HepG2 (cell line): ENCODE measurements at regions not wholly inside any gene's neighbourhood (a gene's known extent, or its start where the extent isn't known, plus 50 kb on each side); places are given as distances from the start of the nearest gene placed in this dataset.

Source experiments
- ATAC-seq: fragments of 200-7000 bp; cut with Tn5 transposase; 3 replicates; pipeline ENCODE4 v1.9.1; 2020; ENCODE audit warnings: mild to moderate bottlenecking, moderate library complexity
- BruUV-seq: library from RNA; stranded (reverse); fragments of 400-500 nt; replicated peaks from 2 replicates; lab custom pipeline; 2021; lab: Mats Ljungman, UMichigan
- CTCF ChIA-PET: fragments of 300-600 bp; formaldehyde crosslinking; extraction: SDS; loops from one replicate; lab custom pipeline; 2021; ENCODE audit warnings: low total read pairs, inconsistent platforms, low intra/inter-chr PET ratio; lab: Yijun Ruan, JAX
- POLR2A ChIA-PET: fragments of 350-600 bp; sonication (Branson Sonifier 250); formaldehyde crosslinking; loops from one replicate; lab custom pipeline; 2020; ENCODE audit warnings: antibody characterized with exemption, inconsistent platforms; lab: Yijun Ruan, JAX
- DNase-seq: peaks from one replicate; pipeline ENCODE4 v3.0.0-alpha.2; 2015; ENCODE audit warnings: low spot score
- FAIRE-seq: peaks from 3 replicates; lab custom pipeline; 2011; peaks lifted over from hg19 to GRCh38; lab: Jason Lieb, UNC
- H2AFZ ChIP-seq: one replicate; pipeline ENCODE4 v1.6.1; 2011; ENCODE audit warnings: low read length, inconsistent platforms
- H3K27ac ChIP-seq: fragments of 300-600 bp; 3 replicates; pipeline ENCODE4 v1.8.0; 2011; ENCODE audit warnings: mixed run types, mild to moderate bottlenecking, mixed read lengths, low read length, inconsistent platforms; ENCODE audit not compliant: insufficient read depth; ENCODE audit errors: extremely low read length
- H3K27me3 ChIP-seq, 2 experiments: fragments of 200-600 bp in 1 of 2; 2 replicates in 1 of 2; 3 replicates in 1 of 2; pipeline versions ENCODE4 v1.6.0 to v1.8.0; 2011; ENCODE audit warnings: low read length in 2 of 2, mild to moderate bottlenecking in 2 of 2, moderate library complexity in 2 of 2, inconsistent platforms in 1 of 2; ENCODE audit not compliant: insufficient read depth in 2 of 2, control insufficient read depth in 1 of 2
- H3K36me3 ChIP-seq, 2 experiments: fragments of 200-600 bp in 1 of 2; replicated peaks in 1 of 2; 2 replicates in 1 of 2; 3 replicates in 1 of 2; pipeline versions ENCODE4 v1.5.1 to v1.8.0; 2011; ENCODE audit warnings: low read length in 2 of 2, inconsistent platforms in 1 of 2; ENCODE audit not compliant: insufficient read depth in 2 of 2, control insufficient read depth in 1 of 2
- H3K4me1 ChIP-seq: 2 replicates; pipeline ENCODE4 v1.5.1; 2012; ENCODE audit warnings: low read length, inconsistent platforms; ENCODE audit not compliant: insufficient read depth
- H3K4me2 ChIP-seq: 2 replicates; pipeline ENCODE4 v1.6.0; 2011; ENCODE audit warnings: low read depth, low read length, inconsistent platforms
- H3K4me3 ChIP-seq, 3 experiments: fragments of 200-600 bp in 1 of 3; sonication (generic), shearing (Covaris generic) in 1 of 3; replicated peaks in 1 of 3; 2 replicates each; pipeline ENCODE4 v1.5.1; 2011 to 2016; ENCODE audit warnings: low read length in 3 of 3, inconsistent platforms in 2 of 3, low read depth in 2 of 3, mild to moderate bottlenecking in 2 of 3, control low read depth in 1 of 3, mixed read lengths in 1 of 3; ENCODE audit not compliant: insufficient read depth in 1 of 3
- H3K79me2 ChIP-seq: one replicate; pipeline ENCODE4 v1.6.1; 2011; ENCODE audit warnings: low read length, inconsistent platforms; ENCODE audit not compliant: insufficient read depth
- H3K9ac ChIP-seq: 2 replicates; pipeline ENCODE4 v1.6.0; 2011; ENCODE audit warnings: mild to moderate bottlenecking, low read depth, low read length, inconsistent platforms; ENCODE audit not compliant: insufficient read depth
- H3K9me3 ChIP-seq: 2 replicates; pipeline ENCODE4 v1.5.1; 2012; ENCODE audit warnings: mild to moderate bottlenecking, low read length
- H4K20me1 ChIP-seq: 2 replicates; pipeline ENCODE4 v1.6.0; 2011; ENCODE audit warnings: inconsistent platforms, mild to moderate bottlenecking, low read length, moderate library complexity; ENCODE audit not compliant: insufficient read depth
- BCL3 ChIP-seq: sonication (generic); formaldehyde crosslinking; IDR thresholded peaks from 2 replicates; pipeline ENCODE4 v1.5.1; 2020; ENCODE audit warnings: mild to moderate bottlenecking, missing genetic modification reagents, moderate library complexity
- MAF1 ChIP-seq: sonication (generic); formaldehyde crosslinking; IDR thresholded peaks from 2 replicates; pipeline ENCODE4 v1.5.0; 2020; ENCODE audit warnings: missing genetic modification reagents, borderline replicate concordance
- MYC ChIP-seq: sonication (generic); formaldehyde crosslinking; IDR thresholded peaks from 2 replicates; pipeline ENCODE4 v1.9.0; 2021; ENCODE audit warnings: missing genetic modification reagents, borderline replicate concordance
- NCOA5 ChIP-seq: sonication (generic); formaldehyde crosslinking; IDR thresholded peaks from 2 replicates; pipeline ENCODE4 v1.4.0; 2020; ENCODE audit warnings: missing genetic modification reagents
- NONO ChIP-seq, 2 experiments: fragments of 450-650 bp in 1 of 2; sonication (generic) in 1 of 2; formaldehyde crosslinking in 1 of 2; IDR thresholded peaks in 1 of 2; conservative IDR thresholded peaks in 1 of 2; 2 replicates each; pipeline versions ENCODE4 v1.6.1 to v1.8.0; 2017 to 2022; ENCODE audit warnings: mild to moderate bottlenecking in 1 of 2, missing genetic modification reagents in 1 of 2, moderate library complexity in 1 of 2
- RBM39 ChIP-seq: fragments of 200-400 bp; formaldehyde crosslinking; IDR thresholded peaks from one replicate; pipeline ENCODE4 v1.6.1; 2018; ENCODE audit warnings: antibody characterized with exemption, mild to moderate bottlenecking, low read depth, low read length; ENCODE audit not compliant: poor library complexity, severe bottlenecking
- TBX2 ChIP-seq: sonication (generic); formaldehyde crosslinking; IDR thresholded peaks from 2 replicates; pipeline ENCODE4 v1.5.0; 2020; ENCODE audit warnings: missing genetic modification reagents, mild to moderate bottlenecking, borderline replicate concordance
- THAP11 ChIP-seq: IDR thresholded peaks from 2 replicates; pipeline ENCODE4 v1.6.1; 2016; ENCODE audit warnings: missing biosample characterization, missing genetic modification reagents
- XRCC5 ChIP-seq: fragments of 200-400 bp; formaldehyde crosslinking; optimal IDR thresholded peaks from 2 replicates; pipeline ENCODE3; 2017; ENCODE audit warnings: mild to moderate bottlenecking, low read length
- ZNF281 ChIP-seq: sonication (generic); formaldehyde crosslinking; IDR thresholded peaks from 2 replicates; pipeline ENCODE4 v1.4.0; 2020; ENCODE audit warnings: missing genetic modification reagents, borderline replicate concordance
- ZNF292 ChIP-seq: sonication (generic); formaldehyde crosslinking; IDR thresholded peaks from 2 replicates; pipeline ENCODE4 v1.8.1; 2022; ENCODE audit warnings: mild to moderate bottlenecking, low read depth, missing genetic modification reagents, borderline replicate concordance
- ZNF382 ChIP-seq: sonication (generic); formaldehyde crosslinking; IDR thresholded peaks from 2 replicates; pipeline ENCODE4 v1.5.0; 2020; ENCODE audit warnings: missing genetic modification reagents, mild to moderate bottlenecking, borderline replicate concordance
- ZNF652 ChIP-seq: IDR thresholded peaks from 2 replicates; pipeline ENCODE4 v1.6.1; 2016; ENCODE audit warnings: low read depth, borderline replicate concordance
- ZNF768 ChIP-seq: sonication (generic); formaldehyde crosslinking; IDR thresholded peaks from 2 replicates; pipeline ENCODE4 v1.4.0; 2020; ENCODE audit warnings: missing genetic modification reagents
- WGBS: methylation state at CpG from one replicate; pipeline ENCODE4 v1.1.6; 2017; ENCODE audit warnings: low lambda C conversion rate; 5-methylcytosine and 5-hydroxymethylcytosine counted together
- in situ Hi-C: cut with HindIII; loops from 2 replicates; pipeline ENCODE4 v1.10.0; 2017; ENCODE audit warnings: low pct_unique_long_range_greater_than_20kb; ENCODE audit not compliant: extremely low pct_ligation_motif_present
- intact Hi-C: fragments of 100-400 bp; cut with micrococcal nuclease; formaldehyde crosslinking; loops from one replicate; pipeline ENCODE4 v1.10.0; 2022; ENCODE audit not compliant: unreplicated experiment

GRCh38 chr5:175356428-175356827 is 87.6 kb downstream of the DRD1 start (continued):
- TF ChIP-seq ZNF768 (CRISPR knock-in tag), result no peak
- TF ChIP-seq THAP11 (CRISPR knock-in tag), result no peak
- no peak for TF ChIP-seq XRCC5

GRCh38 chr5:175354964-175355363 is 89.0 kb downstream of the DRD1 start:
- H3K4me1 ChIP-seq, result no peaks in the 10 kb centered on the region
- 44% methylated on average over 8 of the region's 8 CpGs for WGBS
- H3K27me3 ChIP-seq, result peaks cover 0 to 10% of the 10 kb centered on the region in 2 experiments; a peak in 1 of 5 replicates
- intact Hi-C loops, result no loop called here
- no peak overlapping the region for H2AFZ ChIP-seq
- POLR2A ChIA-PET, result no interaction called here
- ATAC-seq (no peak), DNase-seq (no peak), FAIRE-seq (no peak)
- no peaks in the 10 kb centered on the region for H4K20me1 ChIP-seq
- H3K9ac ChIP-seq, result no peak overlapping the region
- no peak overlapping the region for H3K4me2 ChIP-seq
- no peak overlapping the region for H3K27ac ChIP-seq
- no peaks in the 10 kb centered on the region for H3K79me2 ChIP-seq
- in situ Hi-C loops, result no loop called here
- no peak overlapping the region for H3K4me3 ChIP-seq
- H3K9me3 ChIP-seq, result no peaks in the 10 kb centered on the region
- no TSS peak for BruUV-seq
- TF ChIP-seq RBM39, result no peak
- no peaks in the 10 kb centered on the region for H3K36me3 ChIP-seq
- CTCF ChIA-PET, result no interaction called here

- intact Hi-C loops, result no loop called here
- CTCF ChIA-PET, result no interaction called here
- TF ChIP-seq ZNF652 (CRISPR knock-in tag) (no peak), MYC (CRISPR knock-in tag) (no peak), NONO (IDR thresholded peaks at IDR 0.05) (no peak), NONO (CRISPR knock-in tag; conservative IDR thresholded peaks at IDR 0.05) (no peak), TBX2 (CRISPR knock-in tag) (no peak), ZNF292 (CRISPR knock-in tag) (no peak), MAF1 (CRISPR knock-in tag) (no peak), BCL3 (CRISPR knock-in tag) (no peak), ZNF281 (CRISPR knock-in tag) (no peak), NCOA5 (CRISPR knock-in tag) (no peak), ZNF382 (CRISPR knock-in tag) (no peak)
Observed at GRCh38 chr5:175353926-175354325, 90.1 kb downstream of the DRD1 start.

More at GRCh38 chr5:175353926-175354325, 90.1 kb downstream of the DRD1 start:
- no peak for FAIRE-seq
- Histone ChIP-seq H3K27me3 (peaks cover 0 to 10% of the 10 kb centered on the region in 2 experiments; a peak in 1 of 5 replicates), H3K27ac (no peak overlapping the region), H3K9ac (no peak overlapping the region), H3K4me1 (no peaks in the 10 kb centered on the region), H3K36me3 (no peaks in the 10 kb centered on the region), H3K4me3 (no peak overlapping the region), H3K4me2 (no peak overlapping the region), H2AFZ (no peak overlapping the region), H3K79me2 (no peaks in the 10 kb centered on the region), H4K20me1 (no peaks in the 10 kb centered on the region), H3K9me3 (no peaks in the 10 kb centered on the region)
- BruUV-seq, result no TSS peak
- in situ Hi-C loops, result no loop called here
- 30% methylated on average over 2 of the region's 2 CpGs for WGBS
- no peak for DNase-seq
- POLR2A ChIA-PET, result no interaction called here
- no peak for ATAC-seq
